CD4-positive, alpha-beta memory T cell (primary cell): ENCODE measurements at regions not wholly inside any gene's neighbourhood (a gene's known extent, or its start where the extent isn't known, plus 50 kb on each side); places are given as distances from the start of the nearest gene placed in this dataset.

Experiments
- CTCF ChIA-PET: fragments of 350-600 bp; sonication (Branson Sonifier 250); formaldehyde crosslinking; loops from one replicate; lab custom pipeline; 2021; ENCODE audit warnings: inconsistent platforms; ENCODE audit not compliant: partially characterized antibody; lab: Charles Lee
- POLR2A ChIA-PET: fragments of 350-600 bp; sonication (Branson Sonifier 250); formaldehyde crosslinking; loops from one replicate; lab custom pipeline; 2021; ENCODE audit not compliant: partially characterized antibody; lab: Charles Lee
- DNase-seq, 5 donors: peaks; one replicate each; pipeline versions ENCODE4 v3.0.0 to v3.0.0-alpha.2; 2020 to 2022; ENCODE audit warnings: mixed read lengths in 1 of 5
- H3K27ac ChIP-seq: one replicate; pipeline ENCODE4 v1.7.0; 2013; ENCODE audit warnings: low read depth, low read length
- H3K27me3 ChIP-seq: 2 replicates; pipeline ENCODE4 v1.7.0; 2013; ENCODE audit warnings: mild to moderate bottlenecking, low read length, moderate library complexity; ENCODE audit not compliant: insufficient read depth
- H3K36me3 ChIP-seq: 2 replicates; pipeline ENCODE4 v1.7.0; 2013; ENCODE audit warnings: mild to moderate bottlenecking, low read length, moderate library complexity; ENCODE audit not compliant: insufficient read depth
- H3K4me1 ChIP-seq: 2 replicates; pipeline ENCODE4 v1.7.0; 2013; ENCODE audit warnings: mild to moderate bottlenecking, low read length, moderate library complexity; ENCODE audit not compliant: insufficient read depth
- H3K4me3 ChIP-seq, 2 donors: one replicate each; pipeline ENCODE4 v1.7.0; 2013; ENCODE audit warnings: low read length in 2 of 2, mild to moderate bottlenecking in 1 of 2
- H3K9me3 ChIP-seq, 2 donors: one replicate each; pipeline ENCODE4 v1.7.0; 2013; ENCODE audit warnings: low read length in 2 of 2, control low read depth in 1 of 2; ENCODE audit not compliant: control insufficient read depth in 1 of 2
- H3K27ac Mint-ChIP-seq, 7 donors: one replicate each; pipeline ENCODE4 v1.8.0; 2020 to 2021; ENCODE audit warnings: mixed read lengths in 7 of 7, mild to moderate bottlenecking in 6 of 7, inconsistent platforms in 3 of 7, moderate library complexity in 3 of 7
- H3K27me3 Mint-ChIP-seq, 2 donors: one replicate each; pipeline ENCODE4 v1.8.0; 2020 to 2021; ENCODE audit warnings: mixed read lengths in 2 of 2
- H3K36me3 Mint-ChIP-seq, 2 donors: one replicate each; pipeline ENCODE4 v1.8.0; 2020 to 2021; ENCODE audit warnings: mixed read lengths in 2 of 2, inconsistent platforms in 1 of 2, mild to moderate bottlenecking in 1 of 2
- H3K4me1 Mint-ChIP-seq, 4 donors: one replicate each; pipeline ENCODE4 v1.8.0; 2020 to 2021; ENCODE audit warnings: mixed read lengths in 4 of 4, mild to moderate bottlenecking in 1 of 4
- H3K4me3 Mint-ChIP-seq, 8 donors: one replicate each; pipeline ENCODE4 v1.8.0; 2020 to 2021; ENCODE audit warnings: mixed read lengths in 8 of 8, mild to moderate bottlenecking in 7 of 8, moderate library complexity in 6 of 8, inconsistent platforms in 3 of 8
- H3K9me3 Mint-ChIP-seq, 8 donors: one replicate each; pipeline ENCODE4 v1.8.0; 2020 to 2021; ENCODE audit warnings: mixed read lengths in 8 of 8, mild to moderate bottlenecking in 5 of 8, inconsistent platforms in 3 of 8, moderate library complexity in 1 of 8
- intact Hi-C: fragments of 100-400 bp; cut with micrococcal nuclease; formaldehyde crosslinking; loops from one replicate; pipeline ENCODE4 v1.15.1; 2023

GRCh38 chr12:98437806-98438595 lies 77.4 kb upstream of the TMPO start:
- Mint-ChIP-seq H3K27ac (no peak overlapping the region), H3K9me3 (peaks cover 3 to 15% (median 8%) of the 10 kb centered on the region in 8 donors), H3K4me1 (no peaks in the 10 kb centered on the region), H3K4me3 (no peak overlapping the region), H3K36me3 (peaks cover 0 to 6% of the 10 kb centered on the region in 2 donors), H3K27me3 (peaks cover 19 to 27% of the 10 kb centered on the region in 2 donors)
- no peaks in the 10 kb centered on the region for H3K4me1 ChIP-seq
- CTCF ChIA-PET, result interaction anchor here (1.2 kb wide), 2 partner anchors 12 to 32 kb away, joined by 4 read pairs; no protein-coding TSS in a partner anchor
- H3K9me3 ChIP-seq, result no peaks in the 10 kb centered on the region
- no peaks in the 10 kb centered on the region for H3K36me3 ChIP-seq
- POLR2A ChIA-PET, result no interaction called here
- H3K27me3 ChIP-seq, result no peaks in the 10 kb centered on the region
- intact Hi-C loops, result no loop called here
- no peak overlapping the region for H3K4me3 ChIP-seq
- no peak overlapping the region for H3K27ac ChIP-seq
- no peak for DNase-seq

DNA sequence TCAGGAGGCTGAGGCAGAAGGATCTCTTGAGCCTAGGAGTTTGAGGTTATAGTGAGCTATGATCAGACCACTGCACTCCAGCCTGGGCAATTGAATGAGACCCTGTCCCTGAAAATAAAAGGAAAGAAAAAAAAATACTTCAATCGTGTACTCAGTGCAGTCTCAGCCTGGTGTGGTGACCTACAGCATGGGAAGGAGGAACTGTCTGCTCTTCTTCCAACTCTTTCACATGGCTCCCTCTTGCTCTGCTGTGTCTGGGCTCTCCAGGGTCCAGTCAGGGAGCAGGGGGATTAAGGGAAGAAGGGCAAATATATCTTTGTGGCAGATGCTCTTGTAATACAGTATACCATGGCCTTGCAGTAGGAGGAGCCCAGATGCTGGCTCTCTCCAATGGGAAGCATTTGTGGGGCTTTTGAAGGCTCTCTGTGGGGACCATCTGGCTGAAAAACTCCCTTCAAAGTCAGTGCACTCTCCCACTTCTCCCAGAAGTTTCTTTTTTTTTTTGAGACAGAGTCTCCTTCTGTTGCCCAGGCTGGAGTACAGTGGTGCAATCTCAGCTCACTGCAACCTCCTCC lies 76.6 kb upstream of the TMPO start:
- H3K9me3 ChIP-seq, result no peaks in the 10 kb centered on the region
- peaks cover 19 to 27% of the 10 kb centered on the region in 2 donors for H3K27me3 Mint-ChIP-seq
- no peaks in the 10 kb centered on the region for H3K4me1 Mint-ChIP-seq
- ChIA-PET POLR2A (no interaction called here), CTCF (interaction anchor here (1.2 kb wide), 1 partner anchor 13 kb away, joined by 4 read pairs; no protein-coding TSS in a partner anchor)
- no peaks in the 10 kb centered on the region for H3K27me3 ChIP-seq
- peaks cover 3 to 15% (median 8%) of the 10 kb centered on the region in 8 donors for H3K9me3 Mint-ChIP-seq
- intact Hi-C loops, result no loop called here
- H3K27ac ChIP-seq, result no peak overlapping the region
- no peak for DNase-seq
- no peaks in the 10 kb centered on the region for H3K4me1 ChIP-seq
- peaks cover 0 to 6% of the 10 kb centered on the region in 2 donors for H3K36me3 Mint-ChIP-seq
- no peak overlapping the region for H3K4me3 ChIP-seq
- no peak overlapping the region for H3K27ac Mint-ChIP-seq
- H3K36me3 ChIP-seq, result no peaks in the 10 kb centered on the region
- no peak overlapping the region for H3K4me3 Mint-ChIP-seq

GRCh38 chr12:98439471-98439951 lies 75.9 kb upstream of the TMPO start:
- Mint-ChIP-seq H3K4me1 (no peaks in the 10 kb centered on the region), H3K9me3 (peaks cover 3 to 14% (median 8%) of the 10 kb centered on the region in 8 donors), H3K27ac (no peak overlapping the region), H3K36me3 (peaks cover 0 to 6% of the 10 kb centered on the region in 2 donors), H3K27me3 (peaks cover 22 to 27% of the 10 kb centered on the region in 2 donors), H3K4me3 (no peak overlapping the region)
- DNase-seq, result no peak
- Histone ChIP-seq H3K4me1 (no peaks in the 10 kb centered on the region), H3K4me3 (no peak overlapping the region), H3K27me3 (no peaks in the 10 kb centered on the region), H3K27ac (no peak overlapping the region), H3K9me3 (no peaks in the 10 kb centered on the region), H3K36me3 (no peaks in the 10 kb centered on the region)
- ChIA-PET CTCF (no interaction called here), POLR2A (no interaction called here)
- intact Hi-C loops, result no loop called here

DNA sequence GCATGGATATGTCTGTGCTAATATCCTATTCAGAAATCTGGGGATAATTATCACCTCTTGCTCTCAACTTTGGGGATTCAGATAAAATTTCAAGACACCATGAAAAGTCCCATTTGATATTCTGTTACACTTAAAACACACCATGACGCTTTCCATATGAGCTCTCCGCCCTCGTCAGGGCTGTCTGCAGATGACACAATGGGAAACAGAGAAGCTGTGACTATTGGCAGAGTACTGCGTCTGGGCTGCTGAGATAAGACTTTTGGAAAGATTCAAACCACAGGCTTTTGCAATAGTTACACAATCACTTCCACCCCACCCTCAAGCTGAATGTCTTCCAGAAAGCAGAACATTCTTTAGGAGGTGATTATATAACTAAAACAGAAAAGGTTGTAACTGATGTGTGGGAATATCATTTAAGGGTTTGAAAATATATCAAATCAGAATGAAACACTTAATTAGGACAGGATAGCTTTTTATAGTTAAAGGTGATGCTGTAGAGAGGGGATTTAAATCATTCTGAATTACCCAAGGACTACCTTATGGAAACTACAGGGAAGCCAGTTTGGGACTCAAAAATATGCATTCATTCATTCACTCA lies 75.3 kb upstream of the TMPO start:
- H3K4me1 ChIP-seq, result no peaks in the 10 kb centered on the region
- Mint-ChIP-seq H3K9me3 (peaks cover 2 to 8% (median 5%) of the 10 kb centered on the region in 8 donors), H3K4me1 (no peaks in the 10 kb centered on the region), H3K27ac (no peak overlapping the region), H3K36me3 (peaks cover 0 to 5% of the 10 kb centered on the region in 2 donors), H3K27me3 (peaks cover 20 to 25% of the 10 kb centered on the region in 2 donors), H3K4me3 (no peak overlapping the region)
- no peaks in the 10 kb centered on the region for H3K9me3 ChIP-seq
- intact Hi-C loops, result no loop called here
- no peaks in the 10 kb centered on the region for H3K36me3 ChIP-seq
- DNase-seq, result no peak
- no peak overlapping the region for H3K4me3 ChIP-seq
- ChIA-PET CTCF (no interaction called here), POLR2A (no interaction called here)
- H3K27me3 ChIP-seq, result no peaks in the 10 kb centered on the region
- H3K27ac ChIP-seq, result no peak overlapping the region

DNA sequence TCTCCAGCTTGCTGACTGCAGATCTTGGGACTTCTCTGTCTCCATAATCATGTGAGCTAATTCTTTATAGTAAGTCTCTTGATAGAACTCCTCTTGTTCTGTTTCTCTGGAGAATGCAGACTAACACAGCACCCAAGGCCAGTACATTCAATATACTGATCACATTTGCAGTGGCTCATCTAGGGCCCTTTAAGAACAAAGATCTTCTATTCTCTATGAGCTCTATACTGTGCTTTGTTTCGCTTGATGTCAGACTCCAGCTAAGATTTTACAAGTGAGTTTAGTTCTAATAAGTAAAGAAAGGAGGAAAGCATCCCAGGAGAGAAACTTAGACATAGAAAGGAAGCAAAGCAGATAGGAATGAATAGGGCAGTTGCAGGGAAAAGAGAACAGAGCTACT lies 69.3 kb upstream of the TMPO start:
- Mint-ChIP-seq H3K27me3 (peaks cover 7 to 11% of the 10 kb centered on the region in 2 donors), H3K9me3 (no peaks in the 10 kb centered on the region)

DNA sequence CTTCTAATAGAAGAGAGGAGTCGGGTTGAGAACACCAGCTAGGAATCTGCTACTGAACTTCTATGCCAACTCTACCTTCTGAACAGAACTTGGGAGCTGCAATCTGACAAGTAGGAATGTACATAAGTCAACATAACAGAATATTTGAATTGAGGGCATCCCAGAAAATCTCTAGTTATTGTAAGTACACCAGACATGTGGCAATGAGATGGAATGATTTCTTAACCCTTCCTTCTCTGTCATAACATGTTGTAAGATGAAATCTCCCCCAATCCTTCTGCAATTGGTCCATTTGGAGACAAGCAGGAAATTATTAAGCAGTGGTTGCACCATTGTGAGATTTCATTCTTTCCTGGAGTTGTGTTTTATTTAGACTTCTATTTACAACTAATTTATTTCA lies 68.7 kb upstream of the TMPO start:
- no peaks in the 10 kb centered on the region for H3K4me1 ChIP-seq
- DNase-seq, result no peak
- Mint-ChIP-seq H3K4me1 (no peaks in the 10 kb centered on the region), H3K9me3 (peaks cover 0 to 2% (median 0%) of the 10 kb centered on the region in 8 donors), H3K4me3 (no peak overlapping the region), H3K36me3 (no peaks in the 10 kb centered on the region), H3K27ac (no peak overlapping the region), H3K27me3 (peaks cover 9 to 13% of the 10 kb centered on the region in 2 donors)
- intact Hi-C loops, result no loop called here
- H3K36me3 ChIP-seq, result no peaks in the 10 kb centered on the region
- H3K27ac ChIP-seq, result no peak overlapping the region
- H3K27me3 ChIP-seq, result no peaks in the 10 kb centered on the region
- ChIA-PET POLR2A (no interaction called here), CTCF (no interaction called here)
- no peaks in the 10 kb centered on the region for H3K9me3 ChIP-seq
- H3K4me3 ChIP-seq, result no peak overlapping the region

More for the DNA sequence above, 69.3 kb upstream of the TMPO start:
- Mint-ChIP-seq H3K4me3 (no peak overlapping the region), H3K4me1 (no peaks in the 10 kb centered on the region), H3K27ac (no peak overlapping the region), H3K36me3 (no peaks in the 10 kb centered on the region)
- H3K4me1 ChIP-seq, result no peaks in the 10 kb centered on the region
- ChIA-PET CTCF (no interaction called here), POLR2A (no interaction called here)
- no peak for DNase-seq
- H3K9me3 ChIP-seq, result no peaks in the 10 kb centered on the region
- H3K36me3 ChIP-seq, result no peaks in the 10 kb centered on the region
- H3K27me3 ChIP-seq, result no peaks in the 10 kb centered on the region
- H3K4me3 ChIP-seq, result no peak overlapping the region
- no peak overlapping the region for H3K27ac ChIP-seq
- intact Hi-C loops, result no loop called here

DNA sequence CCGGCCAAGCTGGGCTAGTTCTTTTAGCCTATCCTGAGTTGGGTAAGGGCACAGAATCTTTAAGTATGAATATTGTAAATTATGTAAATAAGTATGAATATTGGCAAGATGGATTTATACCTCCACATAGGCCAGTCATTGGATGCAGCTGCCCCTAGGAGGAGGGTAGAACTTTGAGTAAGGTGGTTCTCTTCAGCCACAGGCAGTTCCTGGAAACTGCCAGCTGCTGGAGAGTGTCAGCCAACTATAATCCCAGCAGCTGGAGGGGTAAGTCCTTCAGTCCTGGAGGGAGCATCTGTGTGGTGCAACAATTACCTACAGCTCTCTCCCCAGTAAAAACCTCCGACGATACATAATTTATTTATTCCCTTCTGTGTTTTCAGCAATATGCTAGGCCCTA lies 65.8 kb upstream of the TMPO start:
- H3K36me3 ChIP-seq, result no peaks in the 10 kb centered on the region
- intact Hi-C loops, result no loop called here
- ChIA-PET CTCF (no interaction called here), POLR2A (no interaction called here)
- Mint-ChIP-seq H3K9me3 (peaks cover 0 to 2% (median 0%) of the 10 kb centered on the region in 8 donors), H3K27ac (no peak overlapping the region), H3K4me1 (peaks cover 0 to 4% (median 0%) of the 10 kb centered on the region in 4 donors), H3K36me3 (no peaks in the 10 kb centered on the region), H3K4me3 (no peak overlapping the region), H3K27me3 (peaks cover 16 to 20% of the 10 kb centered on the region in 2 donors)
- no peak for DNase-seq
- H3K27me3 ChIP-seq, result no peaks in the 10 kb centered on the region
- no peak overlapping the region for H3K4me3 ChIP-seq
- H3K4me1 ChIP-seq, result no peaks in the 10 kb centered on the region
- no peak overlapping the region for H3K27ac ChIP-seq
- H3K9me3 ChIP-seq, result no peaks in the 10 kb centered on the region
